ENCODE measurements at regions not wholly inside any gene's neighbourhood (a gene's known extent, or its start where the extent isn't known, plus 50 kb on each side); places are given as distances from the start of the nearest gene placed in this dataset.

GRCh38 chr6:125655511-125655910 lies 93.9 kb upstream of the HEY2 start:
- Histone ChIP-seq H2AFZ (no peak overlapping the region), H3K27me3 (ENCODE audit: insufficient read depth) (no peaks in the 10 kb centered on the region), H3F3A (replicated peaks; ENCODE audit: low read depth) (no peaks in the 10 kb centered on the region), H3K79me2 (replicated peaks; ENCODE audit: insufficient read depth) (no peaks in the 10 kb centered on the region), H3K4me2 (no peak overlapping the region), H4K20me1 (replicated peaks; ENCODE audit: insufficient read depth) (no peaks in the 10 kb centered on the region), H3K4me1 (ENCODE audit: insufficient read depth) (peaks cover 13% of the 10 kb centered on the region; the same call in 1 of the 2 replicates), H3K9me2 (ENCODE audit: insufficient read depth) (no peaks in the 10 kb centered on the region), H3K27ac (ENCODE audit: low read depth) (no peak overlapping the region), H3K4me3 (no peak overlapping the region), H3K36me3 (ENCODE audit: insufficient read depth) (no peaks in the 10 kb centered on the region)
- Mint-ChIP-seq H3K4me3 (no peak overlapping the region), H3K4me1 (peaks cover 13% of the 10 kb centered on the region), H3K9me3 (peaks cover 3% of the 10 kb centered on the region; the same call in 1 of the 3 replicates), H3K36me3 (ENCODE audit: low read depth) (peaks cover 5% of the 10 kb centered on the region; the same call in 2 of the 3 replicates), H3K27ac (no peak overlapping the region), H3K27me3 (ENCODE audit: insufficient read depth, low read depth, poor library complexity) (peaks cover 8% of the 10 kb centered on the region)
- ATAC-seq (no peak), DNase-seq (ENCODE audit: low spot score) (no peak)
- TF ChIP-seq ETS1 (IDR thresholded peaks at IDR 0.05) = no peak
- TF ChIP-seq POLR2AphosphoS5 (IDR thresholded peaks at IDR 0.05; ENCODE audit: low read depth) = no peak
- no peak for TF ChIP-seq REST (IDR thresholded peaks at IDR 0.05; ENCODE audit: unreplicated experiment)
- no peak for TF ChIP-seq JUNB (IDR thresholded peaks at IDR 0.05; ENCODE audit: unreplicated experiment)
- no peak for TF ChIP-seq CTCF (conservative IDR thresholded peaks at IDR 0.05; ENCODE audit: low read depth in 2 of 2)

- H3K27me3 Mint-ChIP-seq (ENCODE audit: insufficient read depth, low read depth, poor library complexity) = peaks cover 8% of the 10 kb centered on the region
These were observed 93.1 kb upstream of the HEY2 start for GRCh38 chr6:125656287-125656870.

More at GRCh38 chr6:125656287-125656870, 93.1 kb upstream of the HEY2 start:
- Mint-ChIP-seq H3K4me1 (peaks cover 13% of the 10 kb centered on the region), H3K27ac (no peak overlapping the region), H3K9me3 (peaks cover 3% of the 10 kb centered on the region; the same call in 1 of the 3 replicates), H3K36me3 (ENCODE audit: low read depth) (peaks cover 5% of the 10 kb centered on the region; the same call in 2 of the 3 replicates), H3K4me3 (no peak overlapping the region)
- Histone ChIP-seq H2AFZ (no peak overlapping the region), H3F3A (replicated peaks; ENCODE audit: low read depth) (0 out of 2 replicates have a peak, but pooled peaks cover 1% of the 10 kb centered on the region), H3K9me2 (ENCODE audit: insufficient read depth) (no peaks in the 10 kb centered on the region), H3K79me2 (replicated peaks; ENCODE audit: insufficient read depth) (no peaks in the 10 kb centered on the region), H4K20me1 (replicated peaks; ENCODE audit: insufficient read depth) (no peaks in the 10 kb centered on the region), H3K4me1 (ENCODE audit: insufficient read depth) (peaks cover 13% of the 10 kb centered on the region; the same call in 1 of the 2 replicates), H3K4me3 (no peak overlapping the region), H3K36me3 (ENCODE audit: insufficient read depth) (no peaks in the 10 kb centered on the region), H3K4me2 (no peak overlapping the region), H3K27me3 (ENCODE audit: insufficient read depth) (no peaks in the 10 kb centered on the region), H3K27ac (ENCODE audit: low read depth) (no peak overlapping the region)
- no peak for TF ChIP-seq NANOG (IDR thresholded peaks at IDR 0.05; ENCODE audit: borderline replicate concordance)
- TF ChIP-seq POLR2AphosphoS5 (IDR thresholded peaks at IDR 0.05; ENCODE audit: low read depth) = no peak
- TF ChIP-seq CTCF (conservative IDR thresholded peaks at IDR 0.05; ENCODE audit: low read depth in 2 of 2) = no peak
- TF ChIP-seq REST (IDR thresholded peaks at IDR 0.05; ENCODE audit: unreplicated experiment) = no peak
- TF ChIP-seq ZNF331 (CRISPR knock-in tag; IDR thresholded peaks at IDR 0.05; ENCODE audit: low read depth) = no peak
- no peak for TF ChIP-seq EZH2 (IDR thresholded peaks at IDR 0.05; ENCODE audit: low read depth, unreplicated experiment)
- no peak for TF ChIP-seq ZNF114 (CRISPR knock-in tag; IDR thresholded peaks at IDR 0.05)
- no peak for TF ChIP-seq EZH2phosphoT487 (IDR thresholded peaks at IDR 0.05; ENCODE audit: unreplicated experiment)
- DNase-seq (ENCODE audit: low spot score) (no peak), ATAC-seq (no peak)

All from GM23338 (cell line).